OCI-LY1 (cell line): ENCODE measurements at regions not wholly inside any gene's neighbourhood (a gene's known extent, or its start where the extent isn't known, plus 50 kb on each side); places are given as distances from the start of the nearest gene placed in this dataset.

Experiments
- EZH2 ChIP-seq: fragments of 200-600 bp; sonication (generic), shearing (Covaris generic); IDR thresholded peaks from 2 replicates; pipeline ENCODE4 v1.8.0; 2017; ENCODE audit warnings: borderline replicate concordance, mixed run types, mild to moderate bottlenecking, antibody characterized with exemption, low read length, moderate library complexity, mixed read lengths
- TF ChIP-seq, protein P1 (sequence below): fragments of 200-600 bp; sonication (generic), shearing (Covaris generic); IDR thresholded peaks from 2 replicates; pipeline ENCODE4 v1.5.1; 2017; ENCODE audit warnings: mild to moderate bottlenecking, antibody characterized with exemption, low read length, moderate library complexity, mixed read lengths

DNA sequence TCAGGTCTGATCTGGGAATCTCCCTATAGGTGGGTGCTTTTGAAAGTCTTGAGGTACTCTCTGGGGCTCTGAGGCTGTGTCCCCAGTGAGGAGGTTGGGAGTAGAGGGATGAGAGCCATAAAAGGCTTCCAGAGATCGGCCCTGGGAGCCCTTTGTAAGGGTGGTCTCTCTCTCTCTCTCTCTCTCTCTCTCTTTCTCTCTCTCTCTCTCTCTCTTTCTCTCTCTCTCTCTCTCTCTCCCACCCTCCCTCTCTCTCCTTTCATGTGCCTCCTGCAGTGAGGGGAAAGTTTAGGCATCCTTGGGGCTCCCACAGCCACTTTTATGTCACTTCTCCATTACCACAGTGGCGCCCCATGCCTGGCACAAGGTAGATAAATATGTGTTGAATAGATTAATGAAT, 271.3 kb upstream of the N4BP1 start:
- TF ChIP-seq, protein P1, sequence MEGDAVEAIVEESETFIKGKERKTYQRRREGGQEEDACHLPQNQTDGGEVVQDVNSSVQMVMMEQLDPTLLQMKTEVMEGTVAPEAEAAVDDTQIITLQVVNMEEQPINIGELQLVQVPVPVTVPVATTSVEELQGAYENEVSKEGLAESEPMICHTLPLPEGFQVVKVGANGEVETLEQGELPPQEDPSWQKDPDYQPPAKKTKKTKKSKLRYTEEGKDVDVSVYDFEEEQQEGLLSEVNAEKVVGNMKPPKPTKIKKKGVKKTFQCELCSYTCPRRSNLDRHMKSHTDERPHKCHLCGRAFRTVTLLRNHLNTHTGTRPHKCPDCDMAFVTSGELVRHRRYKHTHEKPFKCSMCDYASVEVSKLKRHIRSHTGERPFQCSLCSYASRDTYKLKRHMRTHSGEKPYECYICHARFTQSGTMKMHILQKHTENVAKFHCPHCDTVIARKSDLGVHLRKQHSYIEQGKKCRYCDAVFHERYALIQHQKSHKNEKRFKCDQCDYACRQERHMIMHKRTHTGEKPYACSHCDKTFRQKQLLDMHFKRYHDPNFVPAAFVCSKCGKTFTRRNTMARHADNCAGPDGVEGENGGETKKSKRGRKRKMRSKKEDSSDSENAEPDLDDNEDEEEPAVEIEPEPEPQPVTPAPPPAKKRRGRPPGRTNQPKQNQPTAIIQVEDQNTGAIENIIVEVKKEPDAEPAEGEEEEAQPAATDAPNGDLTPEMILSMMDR: no peak
- TF ChIP-seq EZH2: no peak
